Pancreas (tissue), 10 donors: ENCODE measurements at regions not wholly inside any gene's neighbourhood (a gene's known extent, or its start where the extent isn't known, plus 50 kb on each side); places are given as distances from the start of the nearest gene placed in this dataset.

Source experiments
- ATAC-seq, 4 donors: fragments of 200-7000 bp; cut with Tn5 transposase; one replicate each; pipeline versions ENCODE4 v1.8.0 to v1.9.1; 2020; ENCODE audit warnings: mild to moderate bottlenecking in 4 of 4, moderate library complexity in 4 of 4
- DNase-seq, 6 donors: peaks; one replicate each; pipeline ENCODE4 v3.0.0-alpha.2; 2020
- FAIRE-seq: peaks from 2 replicates; lab custom pipeline; 2012; peaks lifted over from hg19 to GRCh38; lab: Jason Lieb, UNC
- H3K27ac ChIP-seq, 4 donors: fragments of 200-600 bp; sonication (generic); 1 replicate in 3 of 4; 2 replicates in 1 of 4; pipeline versions ENCODE4 v1.5.0 to v1.8.0; 2020
- H3K27me3 ChIP-seq, 4 donors: fragments of 200-600 bp; one replicate each; pipeline ENCODE4 v1.8.0; 2021
- H3K36me3 ChIP-seq, 3 donors: fragments of 200-600 bp; sonication (generic) in 1 of 3; one replicate each; pipeline versions ENCODE4 v1.5.0 to v1.8.0; 2020 to 2021
- H3K4me1 ChIP-seq, 3 donors: fragments of 200-600 bp; one replicate each; pipeline ENCODE4 v1.8.0; 2021
- H3K4me3 ChIP-seq, 4 donors: fragments of 200-600 bp; sonication (generic) in 2 of 4; one replicate each; pipeline versions ENCODE4 v1.5.0 to v1.8.0; 2020 to 2021
- H3K9me3 ChIP-seq, 4 donors: fragments of 200-600 bp; one replicate each; pipeline ENCODE4 v1.8.0; 2021
- CTCF ChIP-seq, 4 donors: fragments of 200-600 bp; sonication (generic) in 3 of 4; IDR thresholded peaks; one replicate each; pipeline versions ENCODE4 v1.5.0 to v1.8.0; 2021; ENCODE audit warnings: antibody characterized with exemption in 4 of 4
- WGBS, 2 donors: extraction: QIAGEN DNeasy Blood & Tissue Kit; methylation state at CpG; one replicate each; pipeline ENCODE4 v1.1.7; 2013; 5-methylcytosine and 5-hydroxymethylcytosine counted together
- intact Hi-C, 3 donors: fragments of 100-400 bp; cut with DNase I; formaldehyde crosslinking; loops; one replicate each; pipeline versions ENCODE4 v1.11.1 to v1.14.2; 2022
- donor health status: healthy with polysubstance abuse.
- donor health status: DM: no; HTN: no; CAD: no; lungs with moderate emphysema.
- donor health status: DM: no; HTN: no; CAD: no.
- donor health status: control.
- donor health status: control.
- donor health status: Bipolar disorder and iron deficiency.
- donor health status: DM: yes; HTN: yes; CAD: no.
- donor health status: DM: no; HTN: no; CAD: no.
- donor health status: DM: no; HTN: no; CAD: no.
- donor health status: DM: yes; HTN: yes; CAD: no.

- Histone ChIP-seq H3K4me1 (peaks cover 0 to 34% (median 0%) of the 10 kb centered on the region in 3 donors), H3K27ac (peak overlapping the region in 2 of 4 donors; percentile 74 to 85), H3K9me3 (no peaks in the 10 kb centered on the region), H3K36me3 (no peaks in the 10 kb centered on the region), H3K27me3 (no peaks in the 10 kb centered on the region), H3K4me3 (no peak overlapping the region)
- 66 to 76% methylated on average over 5 of the region's 5 CpGs for WGBS, 2 donors
- FAIRE-seq (no peak), ATAC-seq (no peak), DNase-seq (no peak)
- TF ChIP-seq CTCF (IDR thresholded peaks at IDR 0.05), result no peak
- intact Hi-C loops, result no loop called here
These were observed 138.3 kb upstream of the NAMPT start for GRCh38 chr7:106423111-106423510.

DNA sequence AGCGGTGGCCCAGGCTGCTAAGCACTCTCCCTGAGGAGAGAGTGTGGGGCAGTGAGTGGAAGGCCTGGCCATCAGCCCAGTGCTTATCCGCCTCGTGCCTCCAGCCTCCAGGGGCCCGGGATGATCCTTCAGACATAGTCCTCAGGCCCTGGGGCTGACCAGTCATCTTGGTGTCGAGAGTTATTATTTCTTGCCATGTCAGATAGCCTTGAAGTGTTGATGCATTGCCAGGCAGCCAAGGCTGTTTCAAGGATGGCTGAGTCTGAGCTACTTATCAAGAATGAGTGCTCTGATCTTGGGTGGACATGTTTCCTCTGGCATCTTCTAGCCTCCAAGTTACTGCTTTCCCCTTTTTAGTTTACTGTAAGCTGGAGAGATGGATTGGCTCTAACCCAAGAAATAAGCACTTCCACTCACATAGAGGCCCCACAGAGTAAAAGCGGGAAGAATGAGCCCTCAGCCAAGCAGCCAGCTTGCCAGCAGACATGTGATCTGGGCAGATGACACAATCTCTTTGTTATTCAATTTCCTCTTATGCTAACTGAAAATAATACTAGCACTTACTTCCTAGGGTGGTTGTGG lies 136.5 kb upstream of the NAMPT start:
- ATAC-seq, result peak in 3 of 4 donors; percentile 42 to 55 (median 51)
- no peak for FAIRE-seq

DNA sequence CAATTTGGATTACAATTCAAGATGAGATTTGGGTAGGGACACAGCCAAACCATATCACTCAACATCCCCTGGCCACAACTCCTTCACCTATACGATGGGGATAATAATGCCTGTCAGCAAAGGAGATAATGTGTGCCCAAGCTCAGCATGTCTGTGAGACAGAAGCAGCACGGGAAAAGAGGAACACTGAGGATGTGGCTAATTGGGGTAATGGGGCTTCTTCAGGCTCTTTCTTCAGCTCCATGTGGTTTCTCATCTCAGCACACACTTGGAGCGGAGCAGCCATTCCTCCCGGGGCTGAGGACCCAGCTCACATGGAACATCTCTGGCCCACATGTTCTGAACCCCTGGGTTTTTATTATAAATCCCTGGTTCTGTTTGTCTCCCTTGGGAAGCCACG lies 136.0 kb upstream of the NAMPT start:
- TF ChIP-seq CTCF (IDR thresholded peaks at IDR 0.05), result no peak
- Histone ChIP-seq H3K9me3 (no peaks in the 10 kb centered on the region), H3K36me3 (no peaks in the 10 kb centered on the region), H3K27me3 (no peaks in the 10 kb centered on the region), H3K4me1 (peaks cover 0 to 32% (median 12%) of the 10 kb centered on the region in 3 donors), H3K27ac (peak overlapping the region; percentile 4 to 77 (median 54)), H3K4me3 (no peak overlapping the region)
- 67 to 70% methylated on average over 5 of the region's 5 CpGs for WGBS, 2 donors
- FAIRE-seq (no peak), ATAC-seq (no peak), DNase-seq (no peak)
- intact Hi-C loops, result no loop called here

More for the DNA sequence above, 136.5 kb upstream of the NAMPT start:
- Histone ChIP-seq H3K27ac (peak overlapping the region; percentile 4 to 77 (median 54)), H3K4me3 (no peak overlapping the region), H3K27me3 (no peaks in the 10 kb centered on the region), H3K36me3 (no peaks in the 10 kb centered on the region), H3K4me1 (peaks cover 0 to 37% (median 12%) of the 10 kb centered on the region in 3 donors), H3K9me3 (no peaks in the 10 kb centered on the region)
- intact Hi-C loops, result no loop called here
- peak in 5 of 6 donors; percentile 32 to 74 (median 45) for DNase-seq
- 43 to 51% methylated on average over 6 of the region's 6 CpGs for WGBS, 2 donors
- no peak for TF ChIP-seq CTCF (IDR thresholded peaks at IDR 0.05)

GRCh38 chr7:106420210-106420609 lies 135.4 kb upstream of the NAMPT start:
- DNase-seq (no peak), FAIRE-seq (no peak), ATAC-seq (no peak)
- Histone ChIP-seq H3K4me3 (no peak overlapping the region), H3K27me3 (no peaks in the 10 kb centered on the region), H3K36me3 (no peaks in the 10 kb centered on the region), H3K9me3 (no peaks in the 10 kb centered on the region), H3K4me1 (peaks cover 0 to 26% (median 12%) of the 10 kb centered on the region in 3 donors), H3K27ac (peak overlapping the region in 2 of 4 donors; percentile 77)
- 79 to 84% methylated on average over 2 of the region's 2 CpGs for WGBS, 2 donors
- intact Hi-C loops, result no loop called here
- TF ChIP-seq CTCF (IDR thresholded peaks at IDR 0.05), result no peak

GRCh38 chr7:106419455-106420182 lies 134.8 kb upstream of the NAMPT start:
- Histone ChIP-seq H3K9me3 (no peaks in the 10 kb centered on the region), H3K4me1 (peaks cover 0 to 21% (median 12%) of the 10 kb centered on the region in 3 donors), H3K27ac (peak overlapping the region in 2 of 4 donors; percentile 77), H3K27me3 (no peaks in the 10 kb centered on the region), H3K4me3 (no peak overlapping the region), H3K36me3 (no peaks in the 10 kb centered on the region)
- DNase-seq, result no peak
- TF ChIP-seq CTCF (IDR thresholded peaks at IDR 0.05), result no peak
- intact Hi-C loops, result no loop called here
- 89% methylated on average over 9 of the region's 9 CpGs for WGBS, 2 donors
- FAIRE-seq, result no peak
- no peak for ATAC-seq
